OCI-LY3 (cell line): ENCODE measurements at regions not wholly inside any gene's neighbourhood (a gene's known extent, or its start where the extent isn't known, plus 50 kb on each side); places are given as distances from the start of the nearest gene placed in this dataset.

ENCODE experiments used
- EZH2phosphoT487 ChIP-seq: fragments of 200-600 bp; shearing (Covaris generic); IDR thresholded peaks from 2 replicates; pipeline ENCODE4 v1.6.1; 2018; ENCODE audit warnings: antibody characterized with exemption, mixed run types, low read depth
- TF ChIP-seq, protein P1 (sequence below): fragments of 200-600, 300-600 bp; sonication (generic); IDR thresholded peaks from 2 replicates; pipeline ENCODE4 v1.5.1; 2014; ENCODE audit warnings: antibody characterized with exemption, low read length, low read depth

DNA sequence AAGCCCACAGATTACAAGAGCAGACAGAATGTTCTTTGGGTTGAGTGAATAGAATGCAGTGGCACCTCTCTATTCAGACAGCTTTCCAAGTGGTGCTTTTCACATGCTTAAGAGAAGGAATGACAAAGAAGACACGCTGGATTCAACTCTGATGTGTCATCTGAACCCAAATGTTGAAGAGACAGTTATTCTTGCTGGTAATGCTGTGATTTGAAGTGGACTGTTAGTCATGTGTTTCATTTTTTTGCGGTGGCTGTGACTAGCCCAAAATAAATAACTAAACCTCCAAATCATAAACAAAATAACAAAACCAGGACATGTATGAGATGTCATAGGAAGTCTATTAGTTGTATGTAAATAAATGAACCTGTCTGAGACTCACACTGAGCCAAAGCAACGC is 391.8 kb upstream of the PRICKLE1 start:
- TF ChIP-seq, protein P1, sequence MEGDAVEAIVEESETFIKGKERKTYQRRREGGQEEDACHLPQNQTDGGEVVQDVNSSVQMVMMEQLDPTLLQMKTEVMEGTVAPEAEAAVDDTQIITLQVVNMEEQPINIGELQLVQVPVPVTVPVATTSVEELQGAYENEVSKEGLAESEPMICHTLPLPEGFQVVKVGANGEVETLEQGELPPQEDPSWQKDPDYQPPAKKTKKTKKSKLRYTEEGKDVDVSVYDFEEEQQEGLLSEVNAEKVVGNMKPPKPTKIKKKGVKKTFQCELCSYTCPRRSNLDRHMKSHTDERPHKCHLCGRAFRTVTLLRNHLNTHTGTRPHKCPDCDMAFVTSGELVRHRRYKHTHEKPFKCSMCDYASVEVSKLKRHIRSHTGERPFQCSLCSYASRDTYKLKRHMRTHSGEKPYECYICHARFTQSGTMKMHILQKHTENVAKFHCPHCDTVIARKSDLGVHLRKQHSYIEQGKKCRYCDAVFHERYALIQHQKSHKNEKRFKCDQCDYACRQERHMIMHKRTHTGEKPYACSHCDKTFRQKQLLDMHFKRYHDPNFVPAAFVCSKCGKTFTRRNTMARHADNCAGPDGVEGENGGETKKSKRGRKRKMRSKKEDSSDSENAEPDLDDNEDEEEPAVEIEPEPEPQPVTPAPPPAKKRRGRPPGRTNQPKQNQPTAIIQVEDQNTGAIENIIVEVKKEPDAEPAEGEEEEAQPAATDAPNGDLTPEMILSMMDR: no peak
- TF ChIP-seq EZH2phosphoT487: no peak
